H1 (cell line): ENCODE measurements at regions not wholly inside any gene's neighbourhood (a gene's known extent, or its start where the extent isn't known, plus 50 kb on each side); places are given as distances from the start of the nearest gene placed in this dataset.

ENCODE experiments used
- ASH2L ChIP-seq: fragments of 200-600, 300-600 bp; sonication (generic); IDR thresholded peaks from one replicate; pipeline ENCODE4 v1.7.1; 2017; ENCODE audit warnings: low read length
- CEBPB ChIP-seq: IDR thresholded peaks from 2 replicates; pipeline ENCODE4 v1.6.1; 2012; ENCODE audit warnings: low read depth, low read length
- GABPA ChIP-seq: IDR thresholded peaks from 2 replicates; pipeline ENCODE4 v1.6.1; 2011; ENCODE audit warnings: mild to moderate bottlenecking, low read length, moderate library complexity, borderline replicate concordance; ENCODE audit not compliant: insufficient read depth
- HDAC2 ChIP-seq, 2 experiments: fragments of 300-600 bp in 1 of 2; sonication (generic) in 1 of 2; IDR thresholded peaks; 2 replicates each; pipeline ENCODE4 v1.6.1; 2011 to 2012; ENCODE audit warnings: low read depth in 2 of 2, low read length in 2 of 2, mild to moderate bottlenecking in 2 of 2, moderate library complexity in 2 of 2, borderline replicate concordance in 1 of 2, inconsistent platforms in 1 of 2
- JUND ChIP-seq: IDR thresholded peaks from 2 replicates; pipeline ENCODE4 v1.6.1; 2011; ENCODE audit warnings: mild to moderate bottlenecking, improper control_type of control experiment, low read length
- NRF1 ChIP-seq: IDR thresholded peaks from 2 replicates; pipeline ENCODE4 v1.6.1; 2011; ENCODE audit warnings: mild to moderate bottlenecking, low read depth, low read length, improper control_type of control experiment
- POLR2A ChIP-seq, 2 experiments: IDR thresholded peaks; 1 replicate in 1 of 2; 2 replicates in 1 of 2; pipeline ENCODE4 v1.6.1; 2011; ENCODE audit warnings: low read depth in 2 of 2, low read length in 2 of 2, mild to moderate bottlenecking in 2 of 2; ENCODE audit errors: control extremely low read depth in 1 of 2
- POLR2AphosphoS5 ChIP-seq: IDR thresholded peaks from 2 replicates; pipeline ENCODE4 v1.6.1; 2011; ENCODE audit warnings: low read depth, low read length
- SP2 ChIP-seq: IDR thresholded peaks from 2 replicates; pipeline ENCODE4 v1.6.1; 2012; ENCODE audit warnings: mild to moderate bottlenecking, low read length, inconsistent platforms
- SP4 ChIP-seq: IDR thresholded peaks from 2 replicates; pipeline ENCODE4 v1.6.1; 2012; ENCODE audit warnings: low read length, inconsistent platforms
- TAF1 ChIP-seq: IDR thresholded peaks from 2 replicates; pipeline ENCODE4 v1.6.1; 2011; ENCODE audit warnings: mild to moderate bottlenecking, low read depth, low read length
- ZNF274 ChIP-seq: IDR thresholded peaks from 2 replicates; pipeline ENCODE4 v1.7.0; 2012; ENCODE audit warnings: low read length, borderline replicate concordance; ENCODE audit errors: extremely low read depth
- TF ChIP-seq, protein P1 (sequence below): fragments of 300-600 bp; sonication (generic); IDR thresholded peaks from 2 replicates; pipeline ENCODE4 v1.7.1; 2012; ENCODE audit warnings: low read length, moderate library complexity, mild to moderate bottlenecking, inconsistent platforms; ENCODE audit not compliant: insufficient replicate concordance
- TF ChIP-seq, protein P2 (sequence below): IDR thresholded peaks from 2 replicates; pipeline ENCODE4 v1.6.1; 2012; ENCODE audit warnings: inconsistent platforms

DNA sequence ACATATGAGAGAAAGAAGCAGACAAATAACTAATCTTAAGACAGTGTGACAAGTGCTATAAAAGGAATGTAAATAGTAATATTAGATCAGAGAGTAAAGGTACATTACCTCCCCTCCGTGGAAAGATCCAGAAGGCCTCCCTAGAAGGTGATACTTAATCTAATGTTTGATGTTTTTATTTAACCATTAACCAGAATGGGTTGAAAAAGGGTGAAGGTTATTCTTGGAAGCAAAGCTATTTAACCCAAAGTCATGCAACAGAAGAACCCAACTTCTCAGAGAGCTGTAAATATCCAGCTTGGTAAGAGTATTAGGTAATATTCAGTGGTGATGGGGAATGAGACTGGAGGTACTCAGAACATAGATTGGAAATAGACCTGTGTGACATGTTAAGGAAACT lies 68.0 kb upstream of the HIVEP1 start (continued):
- TF ChIP-seq, protein P1, sequence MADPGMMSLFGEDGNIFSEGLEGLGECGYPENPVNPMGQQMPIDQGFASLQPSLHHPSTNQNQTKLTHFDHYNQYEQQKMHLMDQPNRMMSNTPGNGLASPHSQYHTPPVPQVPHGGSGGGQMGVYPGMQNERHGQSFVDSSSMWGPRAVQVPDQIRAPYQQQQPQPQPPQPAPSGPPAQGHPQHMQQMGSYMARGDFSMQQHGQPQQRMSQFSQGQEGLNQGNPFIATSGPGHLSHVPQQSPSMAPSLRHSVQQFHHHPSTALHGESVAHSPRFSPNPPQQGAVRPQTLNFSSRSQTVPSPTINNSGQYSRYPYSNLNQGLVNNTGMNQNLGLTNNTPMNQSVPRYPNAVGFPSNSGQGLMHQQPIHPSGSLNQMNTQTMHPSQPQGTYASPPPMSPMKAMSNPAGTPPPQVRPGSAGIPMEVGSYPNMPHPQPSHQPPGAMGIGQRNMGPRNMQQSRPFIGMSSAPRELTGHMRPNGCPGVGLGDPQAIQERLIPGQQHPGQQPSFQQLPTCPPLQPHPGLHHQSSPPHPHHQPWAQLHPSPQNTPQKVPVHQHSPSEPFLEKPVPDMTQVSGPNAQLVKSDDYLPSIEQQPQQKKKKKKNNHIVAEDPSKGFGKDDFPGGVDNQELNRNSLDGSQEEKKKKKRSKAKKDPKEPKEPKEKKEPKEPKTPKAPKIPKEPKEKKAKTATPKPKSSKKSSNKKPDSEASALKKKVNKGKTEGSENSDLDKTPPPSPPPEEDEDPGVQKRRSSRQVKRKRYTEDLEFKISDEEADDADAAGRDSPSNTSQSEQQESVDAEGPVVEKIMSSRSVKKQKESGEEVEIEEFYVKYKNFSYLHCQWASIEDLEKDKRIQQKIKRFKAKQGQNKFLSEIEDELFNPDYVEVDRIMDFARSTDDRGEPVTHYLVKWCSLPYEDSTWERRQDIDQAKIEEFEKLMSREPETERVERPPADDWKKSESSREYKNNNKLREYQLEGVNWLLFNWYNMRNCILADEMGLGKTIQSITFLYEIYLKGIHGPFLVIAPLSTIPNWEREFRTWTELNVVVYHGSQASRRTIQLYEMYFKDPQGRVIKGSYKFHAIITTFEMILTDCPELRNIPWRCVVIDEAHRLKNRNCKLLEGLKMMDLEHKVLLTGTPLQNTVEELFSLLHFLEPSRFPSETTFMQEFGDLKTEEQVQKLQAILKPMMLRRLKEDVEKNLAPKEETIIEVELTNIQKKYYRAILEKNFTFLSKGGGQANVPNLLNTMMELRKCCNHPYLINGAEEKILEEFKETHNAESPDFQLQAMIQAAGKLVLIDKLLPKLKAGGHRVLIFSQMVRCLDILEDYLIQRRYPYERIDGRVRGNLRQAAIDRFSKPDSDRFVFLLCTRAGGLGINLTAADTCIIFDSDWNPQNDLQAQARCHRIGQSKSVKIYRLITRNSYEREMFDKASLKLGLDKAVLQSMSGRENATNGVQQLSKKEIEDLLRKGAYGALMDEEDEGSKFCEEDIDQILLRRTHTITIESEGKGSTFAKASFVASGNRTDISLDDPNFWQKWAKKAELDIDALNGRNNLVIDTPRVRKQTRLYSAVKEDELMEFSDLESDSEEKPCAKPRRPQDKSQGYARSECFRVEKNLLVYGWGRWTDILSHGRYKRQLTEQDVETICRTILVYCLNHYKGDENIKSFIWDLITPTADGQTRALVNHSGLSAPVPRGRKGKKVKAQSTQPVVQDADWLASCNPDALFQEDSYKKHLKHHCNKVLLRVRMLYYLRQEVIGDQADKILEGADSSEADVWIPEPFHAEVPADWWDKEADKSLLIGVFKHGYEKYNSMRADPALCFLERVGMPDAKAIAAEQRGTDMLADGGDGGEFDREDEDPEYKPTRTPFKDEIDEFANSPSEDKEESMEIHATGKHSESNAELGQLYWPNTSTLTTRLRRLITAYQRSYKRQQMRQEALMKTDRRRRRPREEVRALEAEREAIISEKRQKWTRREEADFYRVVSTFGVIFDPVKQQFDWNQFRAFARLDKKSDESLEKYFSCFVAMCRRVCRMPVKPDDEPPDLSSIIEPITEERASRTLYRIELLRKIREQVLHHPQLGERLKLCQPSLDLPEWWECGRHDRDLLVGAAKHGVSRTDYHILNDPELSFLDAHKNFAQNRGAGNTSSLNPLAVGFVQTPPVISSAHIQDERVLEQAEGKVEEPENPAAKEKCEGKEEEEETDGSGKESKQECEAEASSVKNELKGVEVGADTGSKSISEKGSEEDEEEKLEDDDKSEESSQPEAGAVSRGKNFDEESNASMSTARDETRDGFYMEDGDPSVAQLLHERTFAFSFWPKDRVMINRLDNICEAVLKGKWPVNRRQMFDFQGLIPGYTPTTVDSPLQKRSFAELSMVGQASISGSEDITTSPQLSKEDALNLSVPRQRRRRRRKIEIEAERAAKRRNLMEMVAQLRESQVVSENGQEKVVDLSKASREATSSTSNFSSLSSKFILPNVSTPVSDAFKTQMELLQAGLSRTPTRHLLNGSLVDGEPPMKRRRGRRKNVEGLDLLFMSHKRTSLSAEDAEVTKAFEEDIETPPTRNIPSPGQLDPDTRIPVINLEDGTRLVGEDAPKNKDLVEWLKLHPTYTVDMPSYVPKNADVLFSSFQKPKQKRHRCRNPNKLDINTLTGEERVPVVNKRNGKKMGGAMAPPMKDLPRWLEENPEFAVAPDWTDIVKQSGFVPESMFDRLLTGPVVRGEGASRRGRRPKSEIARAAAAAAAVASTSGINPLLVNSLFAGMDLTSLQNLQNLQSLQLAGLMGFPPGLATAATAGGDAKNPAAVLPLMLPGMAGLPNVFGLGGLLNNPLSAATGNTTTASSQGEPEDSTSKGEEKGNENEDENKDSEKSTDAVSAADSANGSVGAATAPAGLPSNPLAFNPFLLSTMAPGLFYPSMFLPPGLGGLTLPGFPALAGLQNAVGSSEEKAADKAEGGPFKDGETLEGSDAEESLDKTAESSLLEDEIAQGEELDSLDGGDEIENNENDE, result no peak
- TF ChIP-seq SP2 (no peak), HDAC2 (IDR thresholded peaks at IDR 0.05; ENCODE audit: borderline replicate concordance in 1 of 2, low read depth in 2 of 2, low read length in 2 of 2) (no peak), POLR2AphosphoS5 (no peak), ZNF274 (no peak), SP4 (no peak), JUND (no peak), NRF1 (no peak), GABPA (no peak), POLR2A (IDR thresholded peaks at IDR 0.05; ENCODE audit: control extremely low read depth in 1 of 2, low read depth in 2 of 2, low read length in 2 of 2) (no peak), TAF1 (no peak), ASH2L (no peak), CEBPB (no peak)
- TF ChIP-seq, protein P2, sequence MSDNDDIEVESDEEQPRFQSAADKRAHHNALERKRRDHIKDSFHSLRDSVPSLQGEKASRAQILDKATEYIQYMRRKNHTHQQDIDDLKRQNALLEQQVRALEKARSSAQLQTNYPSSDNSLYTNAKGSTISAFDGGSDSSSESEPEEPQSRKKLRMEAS, result no peak
